ENCODE measurements at regions not wholly inside any gene's neighbourhood (a gene's known extent, or its start where the extent isn't known, plus 50 kb on each side); places are given as distances from the start of the nearest gene placed in this dataset.
"Not testable (repeated sequence)": the region's sequence is repeated elsewhere in the genome, so short reads cannot be mapped to it uniquely, and the experiment has no call there.

GRCh38 chr1:190936337-190936736 is 458.7 kb upstream of the BRINP3 start:
- Histone ChIP-seq H3K36me3 (no peaks in the 10 kb centered on the region), H3K4me1 (no peaks in the 10 kb centered on the region)
- WGBS: 49% methylated on average over 1 of the region's 1 CpG

GRCh38 chr1:190940951-190941350 is 463.3 kb upstream of the BRINP3 start:
- Histone ChIP-seq H3K27me3 (no peaks in the 10 kb centered on the region), H3K36me3 (no peaks in the 10 kb centered on the region), H3K27ac (no peak overlapping the region), H3K4me1 (no peaks in the 10 kb centered on the region), H3K9me3 (no peaks in the 10 kb centered on the region), H3K4me3 (no peak overlapping the region)
- DNase-seq (ENCODE audit: low spot score in 2 of 2): no peak
- TF ChIP-seq POLR2A (IDR thresholded peaks at IDR 0.05) (no peak), EP300 (IDR thresholded peaks at IDR 0.05) (no peak), POLR2AphosphoS5 (IDR thresholded peaks at IDR 0.05) (no peak), CTCF (IDR thresholded peaks at IDR 0.05) (no peak)
- 66% methylated on average over 2 of the region's 2 CpGs for WGBS

More at GRCh38 chr1:190936337-190936736, 458.7 kb upstream of the BRINP3 start:
- Histone ChIP-seq H3K9me3 (no peaks in the 10 kb centered on the region), H3K27ac (no peak overlapping the region), H3K27me3 (no peaks in the 10 kb centered on the region), H3K4me3 (no peak overlapping the region)
- no peak for TF ChIP-seq CTCF (IDR thresholded peaks at IDR 0.05)
- no peak for TF ChIP-seq EP300 (IDR thresholded peaks at IDR 0.05)
- TF ChIP-seq POLR2A (IDR thresholded peaks at IDR 0.05): no peak
- TF ChIP-seq POLR2AphosphoS5 (IDR thresholded peaks at IDR 0.05): no peak
- no peak for DNase-seq (ENCODE audit: low spot score in 2 of 2)

- WGBS: 68% methylated on average over 3 of the region's 3 CpGs
- TF ChIP-seq EP300 (IDR thresholded peaks at IDR 0.05): no peak
- TF ChIP-seq POLR2A (IDR thresholded peaks at IDR 0.05): no peak
- no peak for TF ChIP-seq CTCF (IDR thresholded peaks at IDR 0.05)
- no peak for TF ChIP-seq POLR2AphosphoS5 (IDR thresholded peaks at IDR 0.05)
- no peaks in the 10 kb centered on the region for H3K36me3 ChIP-seq
- no peaks in the 10 kb centered on the region for H3K4me1 ChIP-seq
- no peak overlapping the region for H3K27ac ChIP-seq
- no peak overlapping the region for H3K4me3 ChIP-seq
- H3K9me3 ChIP-seq: no peaks in the 10 kb centered on the region
- H3K27me3 ChIP-seq: no peaks in the 10 kb centered on the region
- DNase-seq (ENCODE audit: low spot score in 2 of 2): no peak
These were observed 464.8 kb upstream of the BRINP3 start for GRCh38 chr1:190942475-190942874.

GRCh38 chr1:190943722-190944121 is 466.1 kb upstream of the BRINP3 start:
- H3K4me3 ChIP-seq; H3K36me3 ChIP-seq; H3K9me3 ChIP-seq; DNase-seq (ENCODE audit: low spot score in 2 of 2); H3K27ac ChIP-seq; H3K27me3 ChIP-seq; H3K4me1 ChIP-seq: not testable (repeated sequence)
- WGBS: 88% methylated on average over 5 of the region's 5 CpGs

GRCh38 chr1:190949939-190950338 is 472.3 kb upstream of the BRINP3 start:
- no peak for TF ChIP-seq POLR2AphosphoS5 (IDR thresholded peaks at IDR 0.05)
- TF ChIP-seq POLR2A (IDR thresholded peaks at IDR 0.05): no peak
- TF ChIP-seq EP300 (IDR thresholded peaks at IDR 0.05): no peak
- TF ChIP-seq CTCF (IDR thresholded peaks at IDR 0.05): no peak
- DNase-seq (ENCODE audit: low spot score in 2 of 2): no peak
- H3K36me3 ChIP-seq: no peaks in the 10 kb centered on the region
- no peak overlapping the region for H3K4me3 ChIP-seq
- H3K4me1 ChIP-seq: no peaks in the 10 kb centered on the region
- 61% methylated on average over 5 of the region's 5 CpGs for WGBS
- no peaks in the 10 kb centered on the region for H3K9me3 ChIP-seq
- no peak overlapping the region for H3K27ac ChIP-seq
- H3K27me3 ChIP-seq: no peaks in the 10 kb centered on the region

- TF ChIP-seq EP300 (IDR thresholded peaks at IDR 0.05) (no peak), POLR2A (IDR thresholded peaks at IDR 0.05) (no peak), POLR2AphosphoS5 (IDR thresholded peaks at IDR 0.05) (no peak), CTCF (IDR thresholded peaks at IDR 0.05) (no peak)
- no peak overlapping the region for H3K4me3 ChIP-seq
These were observed 479.9 kb upstream of the BRINP3 start for GRCh38 chr1:190957565-190957964.

More at GRCh38 chr1:190957565-190957964, 479.9 kb upstream of the BRINP3 start:
- DNase-seq (ENCODE audit: low spot score in 2 of 2): no peak
- Histone ChIP-seq H3K27me3 (no peaks in the 10 kb centered on the region), H3K36me3 (no peaks in the 10 kb centered on the region), H3K4me1 (no peaks in the 10 kb centered on the region), H3K9me3 (peaks cover 3% of the 10 kb centered on the region), H3K27ac (no peak overlapping the region)

Measured in suprapubic skin (tissue), 4 donors.